LNCAP (cell line): ENCODE measurements at regions not wholly inside any gene's neighbourhood (a gene's known extent, or its start where the extent isn't known, plus 50 kb on each side); places are given as distances from the start of the nearest gene placed in this dataset.

Source experiments
- TF ChIP-seq, protein P1 (sequence below): fragments of 450-650 bp; IDR thresholded peaks from 2 replicates; pipeline ENCODE4 v1.5.1; 2017; ENCODE audit warnings: mild to moderate bottlenecking

- TF ChIP-seq, protein P1, sequence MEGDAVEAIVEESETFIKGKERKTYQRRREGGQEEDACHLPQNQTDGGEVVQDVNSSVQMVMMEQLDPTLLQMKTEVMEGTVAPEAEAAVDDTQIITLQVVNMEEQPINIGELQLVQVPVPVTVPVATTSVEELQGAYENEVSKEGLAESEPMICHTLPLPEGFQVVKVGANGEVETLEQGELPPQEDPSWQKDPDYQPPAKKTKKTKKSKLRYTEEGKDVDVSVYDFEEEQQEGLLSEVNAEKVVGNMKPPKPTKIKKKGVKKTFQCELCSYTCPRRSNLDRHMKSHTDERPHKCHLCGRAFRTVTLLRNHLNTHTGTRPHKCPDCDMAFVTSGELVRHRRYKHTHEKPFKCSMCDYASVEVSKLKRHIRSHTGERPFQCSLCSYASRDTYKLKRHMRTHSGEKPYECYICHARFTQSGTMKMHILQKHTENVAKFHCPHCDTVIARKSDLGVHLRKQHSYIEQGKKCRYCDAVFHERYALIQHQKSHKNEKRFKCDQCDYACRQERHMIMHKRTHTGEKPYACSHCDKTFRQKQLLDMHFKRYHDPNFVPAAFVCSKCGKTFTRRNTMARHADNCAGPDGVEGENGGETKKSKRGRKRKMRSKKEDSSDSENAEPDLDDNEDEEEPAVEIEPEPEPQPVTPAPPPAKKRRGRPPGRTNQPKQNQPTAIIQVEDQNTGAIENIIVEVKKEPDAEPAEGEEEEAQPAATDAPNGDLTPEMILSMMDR, result no peak
These were observed 579.0 kb upstream of the ADAMTS5 start for GRCh38 chr21:27545754-27546349.

GRCh38 chr21:27536319-27536718, 569.4 kb upstream of the ADAMTS5 start:
- TF ChIP-seq, protein P1, result no peak

DNA sequence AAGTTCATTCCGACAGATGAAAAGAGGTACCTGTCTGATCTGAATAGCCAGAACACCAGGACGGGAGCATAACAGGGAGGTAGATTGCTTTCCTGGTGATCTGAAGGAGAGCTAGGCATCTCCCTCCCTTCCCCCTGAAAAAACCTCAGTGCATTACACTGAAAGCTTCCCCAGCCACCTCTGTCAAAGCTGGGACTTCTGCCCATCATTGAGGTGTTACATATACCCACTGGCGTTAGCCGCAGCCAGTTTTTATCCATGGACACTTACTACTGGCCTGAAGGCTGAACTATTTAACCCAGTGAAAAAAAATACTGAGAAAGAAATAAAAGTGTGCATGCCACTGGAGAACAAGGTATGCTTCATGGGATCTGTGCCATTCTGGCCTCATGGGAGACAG, 568.3 kb upstream of the ADAMTS5 start:
- TF ChIP-seq, protein P1, result no peak

GRCh38 chr21:27534206-27534605, 567.3 kb upstream of the ADAMTS5 start:
- TF ChIP-seq, protein P1, result no peak

DNA sequence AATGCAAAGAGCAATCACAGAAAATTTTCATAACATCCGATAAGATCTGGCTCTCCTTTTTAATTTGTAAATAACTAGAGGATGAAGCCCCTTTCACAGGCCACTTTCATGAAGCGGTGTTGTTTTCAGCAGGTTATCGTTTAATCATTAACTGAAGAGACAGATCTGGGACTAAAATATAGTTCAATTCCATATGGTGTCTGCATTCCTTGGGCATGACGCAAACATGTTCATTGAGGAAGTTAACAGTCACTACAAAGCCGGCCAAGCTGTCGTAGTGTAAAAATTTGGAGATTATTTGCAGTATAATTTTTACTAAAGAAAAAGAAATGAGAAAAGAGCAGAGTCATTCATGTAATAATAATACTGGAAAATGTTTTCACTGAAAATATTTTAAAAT, 565.2 kb upstream of the ADAMTS5 start:
- TF ChIP-seq, protein P1, result no peak

DNA sequence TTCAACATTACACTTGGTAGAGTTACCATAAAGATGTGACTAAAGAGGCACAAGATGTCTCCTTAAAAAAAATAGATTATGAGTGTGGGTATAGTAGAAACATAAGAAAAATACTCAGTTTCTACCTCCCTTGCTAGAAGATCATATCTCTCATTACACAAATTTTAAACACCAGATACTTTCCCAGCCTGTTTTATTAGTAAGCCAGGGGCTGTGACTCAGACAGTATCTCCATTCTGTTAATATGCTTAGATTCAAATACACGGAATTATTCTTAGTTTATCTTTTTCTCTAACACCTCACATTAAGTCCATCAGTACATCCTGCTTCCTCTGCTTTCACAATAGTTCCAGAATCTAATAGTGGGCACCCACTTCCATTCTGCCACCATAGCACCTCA, 561.8 kb upstream of the ADAMTS5 start:
- TF ChIP-seq, protein P1, result no peak

DNA sequence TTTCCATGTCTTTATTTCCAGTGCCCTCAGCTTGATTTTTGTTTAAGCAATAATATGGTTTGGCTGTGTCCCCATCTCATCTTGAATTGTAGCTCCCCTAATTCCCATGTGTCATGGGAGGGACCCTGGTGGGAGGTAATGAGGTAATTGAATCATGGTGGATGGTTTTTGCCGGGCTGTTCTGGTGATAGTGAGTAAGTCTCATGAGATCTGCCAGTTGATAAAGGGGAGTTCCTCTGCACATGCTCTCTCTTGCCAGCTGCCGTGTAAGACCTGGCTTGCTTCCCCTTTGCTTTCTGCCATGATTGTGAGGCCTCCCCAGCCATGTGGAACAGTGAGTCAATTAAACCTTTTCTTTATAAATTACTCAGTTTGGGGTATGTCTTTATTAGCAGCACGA, 559.6 kb upstream of the ADAMTS5 start:
- TF ChIP-seq, protein P1, result no peak

- TF ChIP-seq, protein P1, result no peak
These were observed 558.9 kb upstream of the ADAMTS5 start for GRCh38 chr21:27525780-27526179.
